ENCODE measurements at regions not wholly inside any gene's neighbourhood (a gene's known extent, or its start where the extent isn't known, plus 50 kb on each side); places are given as distances from the start of the nearest gene placed in this dataset.

- no peak overlapping the region for H3K9ac ChIP-seq (ENCODE audit: extremely low read depth, insufficient read length, low read length)
- no peak overlapping the region for H2BK12ac ChIP-seq (ENCODE audit: insufficient read length, low read depth, low read length)
- no peak overlapping the region for H3K4me2 ChIP-seq (ENCODE audit: insufficient read depth, insufficient read length, low read length)
- H3K27me3 Mint-ChIP-seq (ENCODE audit: low read depth) = no peaks in the 10 kb centered on the region; the same call in 1 of the 2 replicates
- no peak for DNase-seq
- H3K79me2 ChIP-seq (ENCODE audit: insufficient read depth, low read length) = no peaks in the 10 kb centered on the region
- H4K20me1 ChIP-seq (ENCODE audit: control insufficient read depth, insufficient read depth, insufficient read length) = no peaks in the 10 kb centered on the region
- no peak overlapping the region for H3K18ac ChIP-seq (ENCODE audit: insufficient read length, low read depth, low read length)
- H3T11ph ChIP-seq (ENCODE audit: low read length) = no peak overlapping the region
- no peak overlapping the region for H2BK120ac ChIP-seq (ENCODE audit: low read depth, low read length, poor library complexity, severe bottlenecking)
- H3K79me1 ChIP-seq (ENCODE audit: insufficient read depth, low read depth, low read length, poor library complexity, severe bottlenecking) = no peaks in the 10 kb centered on the region
- TF ChIP-seq CTCF (conservative IDR thresholded peaks at IDR 0.05) = no peak
- no peaks in the 10 kb centered on the region for H3K27me3 ChIP-seq (ENCODE audit: insufficient read depth, low read length)
- no peak overlapping the region for H2AFZ ChIP-seq (ENCODE audit: low read length)
- H2BK5ac ChIP-seq (ENCODE audit: insufficient read length, low read length) = no peak overlapping the region
- no peak overlapping the region for H4K91ac ChIP-seq (ENCODE audit: insufficient read length, low read depth, low read length)
- no peak overlapping the region for H3K23ac ChIP-seq (ENCODE audit: insufficient read length, low read depth, low read length)
- H3K56ac ChIP-seq (ENCODE audit: insufficient read length, low read depth, low read length) = no peak overlapping the region
- H3K14ac ChIP-seq (ENCODE audit: insufficient read depth, low read length) = no peak overlapping the region
- no peaks in the 10 kb centered on the region for H3K36me3 Mint-ChIP-seq (ENCODE audit: insufficient read depth in 1 of 3, low read depth in 3 of 3)
- H3K4me1 Mint-ChIP-seq = peaks cover 0 to 6% of the 10 kb centered on the region in 2 experiments; a peak in 1 of 4 replicates
- no peak overlapping the region for H3K4me3 Mint-ChIP-seq
- H4K8ac ChIP-seq (replicated peaks; ENCODE audit: insufficient read length, low read depth, low read length) = no peak overlapping the region
- no peak overlapping the region for H4K5ac ChIP-seq (ENCODE audit: insufficient read length, low read depth, low read length)
- no peaks in the 10 kb centered on the region for H3K9me3 Mint-ChIP-seq
- H3K4me1 ChIP-seq (ENCODE audit: insufficient read depth, low read length) = no peaks in the 10 kb centered on the region; the same call in 1 of the 2 replicates
- no peak overlapping the region for H3K4ac ChIP-seq (ENCODE audit: low read depth, low read length)
- H3K9me3 ChIP-seq (ENCODE audit: control insufficient read depth, low read depth, low read length) = no peaks in the 10 kb centered on the region
- H3K23me2 ChIP-seq (ENCODE audit: insufficient read length, low read depth, low read length, poor library complexity, severe bottlenecking) = no peaks in the 10 kb centered on the region
- 0 out of 7 replicates have a peak overlapping the region, but pooled peaks of 1 of the 3 experiments have one; percentile 49 for H3K27ac Mint-ChIP-seq
- H2BK15ac ChIP-seq (ENCODE audit: low read depth, low read length) = no peak overlapping the region
- no peak overlapping the region for H2BK20ac ChIP-seq (ENCODE audit: low read depth, low read length, poor library complexity, severe bottlenecking)
- H3K27ac ChIP-seq (ENCODE audit: insufficient read length, low read depth, low read length) = no peak overlapping the region
- no peak overlapping the region for H2AK5ac ChIP-seq (ENCODE audit: insufficient read length, low read length)
These were observed 291.2 kb downstream of the RAD51AP2 start for GRCh38 chr2:17226941-17227490.

All from H9 (cell line).